Ovary (tissue), 7 donors: ENCODE measurements at regions not wholly inside any gene's neighbourhood (a gene's known extent, or its start where the extent isn't known, plus 50 kb on each side); places are given as distances from the start of the nearest gene placed in this dataset.

Source experiments
- DNase-seq, 5 donors: peaks; one replicate each; pipeline ENCODE4 v3.0.0-alpha.2; 2019 to 2020
- H3K27ac ChIP-seq, 2 donors: fragments of 200-600 bp; one replicate each; pipeline versions ENCODE4 v1.5.1 to v1.8.0; 2019 to 2022
- H3K27me3 ChIP-seq: fragments of 200-600 bp; one replicate; pipeline ENCODE4 v1.8.0; 2022
- H3K36me3 ChIP-seq: fragments of 200-600 bp; sonication (generic); one replicate; pipeline ENCODE4 v1.5.1; 2019
- H3K4me1 ChIP-seq: one replicate; pipeline ENCODE4 v1.8.1; 2013; ENCODE audit warnings: mild to moderate bottlenecking, moderate library complexity; ENCODE audit not compliant: insufficient read depth
- H3K4me3 ChIP-seq: fragments of 200-600 bp; sonication (generic); one replicate; pipeline ENCODE4 v1.5.1; 2017
- H3K9me3 ChIP-seq, 2 donors: fragments of 200-600 bp in 1 of 2; sonication (generic) in 1 of 2; one replicate each; pipeline versions ENCODE4 v1.5.1 to v1.8.1; 2013 to 2019; ENCODE audit warnings: mild to moderate bottlenecking in 1 of 2, moderate library complexity in 1 of 2
- EP300 ChIP-seq: sonication (generic); formaldehyde crosslinking; IDR thresholded peaks from one replicate; pipeline ENCODE4 v1.6.1; 2017; ENCODE audit warnings: antibody characterized with exemption
- POLR2A ChIP-seq: fragments of 450-650 bp; IDR thresholded peaks from one replicate; pipeline ENCODE4 v1.6.1; 2017; ENCODE audit warnings: antibody characterized with exemption, mild to moderate bottlenecking, moderate library complexity
- WGBS, 3 donors: extraction: QIAGEN DNeasy Blood & Tissue Kit in 1 of 3; methylation state at CpG; one replicate each; pipeline versions ENCODE4 v1.1.5 to v1.1.7; 2013 to 2017; 5-methylcytosine and 5-hydroxymethylcytosine counted together
- intact Hi-C, 4 donors: fragments of 100-400 bp; cut with DNase I; formaldehyde crosslinking; loops; one replicate each; pipeline versions ENCODE4 v1.11.0 to v1.15.1; 2022 to 2023
- TF ChIP-seq, protein P1 (sequence below), 3 donors: fragments of 450-650 bp in 2 of 3; fragments of 200-600 bp in 1 of 3; IDR thresholded peaks; one replicate each; pipeline versions ENCODE4 v1.5.1 to v1.8.0; 2016 to 2022; ENCODE audit warnings: antibody characterized with exemption in 3 of 3, mild to moderate bottlenecking in 1 of 3
- donor health status: DM: no; HTN: no; CAD: no; lungs with moderate emphysema.
- donor health status: DM: no; HTN: no; CAD: no.
- donor health status: Bipolar disorder and iron deficiency.
- donor health status: DM: no; HTN: no; CAD: no.
- donor health status: DM: yes; HTN: yes; CAD: no.

DNA sequence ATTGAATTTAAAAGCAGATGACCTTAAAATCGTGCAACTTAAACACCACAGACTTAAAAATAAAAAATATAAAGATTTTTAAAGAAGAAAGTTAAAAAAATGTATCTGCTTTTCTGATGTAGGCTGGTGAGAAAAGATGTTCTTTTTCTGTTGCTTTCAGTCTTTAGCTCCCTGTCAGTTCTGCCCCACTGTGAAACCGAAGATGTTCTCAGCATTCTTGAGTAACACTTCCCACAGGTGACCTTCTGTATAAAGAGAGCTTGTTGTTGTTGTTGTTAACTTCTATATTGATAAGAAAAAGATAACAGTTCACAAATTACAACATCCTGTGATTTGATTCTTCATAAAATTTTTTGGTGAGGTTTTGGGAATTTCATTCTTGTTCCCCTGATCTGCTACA, 377.9 kb upstream of the RGS6 start:
- Histone ChIP-seq H3K36me3 (no peaks in the 10 kb centered on the region), H3K4me3 (no peak overlapping the region), H3K27me3 (no peaks in the 10 kb centered on the region), H3K27ac (no peak overlapping the region), H3K9me3 (no peaks in the 10 kb centered on the region), H3K4me1 (no peaks in the 10 kb centered on the region)
- WGBS, 3 donors = 56 to 77% (median 62%) methylated on average over 2 of the region's 2 CpGs
- intact Hi-C loops = no loop called here
- no peak for DNase-seq
- TF ChIP-seq, protein P1, sequence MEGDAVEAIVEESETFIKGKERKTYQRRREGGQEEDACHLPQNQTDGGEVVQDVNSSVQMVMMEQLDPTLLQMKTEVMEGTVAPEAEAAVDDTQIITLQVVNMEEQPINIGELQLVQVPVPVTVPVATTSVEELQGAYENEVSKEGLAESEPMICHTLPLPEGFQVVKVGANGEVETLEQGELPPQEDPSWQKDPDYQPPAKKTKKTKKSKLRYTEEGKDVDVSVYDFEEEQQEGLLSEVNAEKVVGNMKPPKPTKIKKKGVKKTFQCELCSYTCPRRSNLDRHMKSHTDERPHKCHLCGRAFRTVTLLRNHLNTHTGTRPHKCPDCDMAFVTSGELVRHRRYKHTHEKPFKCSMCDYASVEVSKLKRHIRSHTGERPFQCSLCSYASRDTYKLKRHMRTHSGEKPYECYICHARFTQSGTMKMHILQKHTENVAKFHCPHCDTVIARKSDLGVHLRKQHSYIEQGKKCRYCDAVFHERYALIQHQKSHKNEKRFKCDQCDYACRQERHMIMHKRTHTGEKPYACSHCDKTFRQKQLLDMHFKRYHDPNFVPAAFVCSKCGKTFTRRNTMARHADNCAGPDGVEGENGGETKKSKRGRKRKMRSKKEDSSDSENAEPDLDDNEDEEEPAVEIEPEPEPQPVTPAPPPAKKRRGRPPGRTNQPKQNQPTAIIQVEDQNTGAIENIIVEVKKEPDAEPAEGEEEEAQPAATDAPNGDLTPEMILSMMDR (IDR thresholded peaks at IDR 0.05) = no peak
- TF ChIP-seq POLR2A (no peak), EP300 (no peak)

DNA sequence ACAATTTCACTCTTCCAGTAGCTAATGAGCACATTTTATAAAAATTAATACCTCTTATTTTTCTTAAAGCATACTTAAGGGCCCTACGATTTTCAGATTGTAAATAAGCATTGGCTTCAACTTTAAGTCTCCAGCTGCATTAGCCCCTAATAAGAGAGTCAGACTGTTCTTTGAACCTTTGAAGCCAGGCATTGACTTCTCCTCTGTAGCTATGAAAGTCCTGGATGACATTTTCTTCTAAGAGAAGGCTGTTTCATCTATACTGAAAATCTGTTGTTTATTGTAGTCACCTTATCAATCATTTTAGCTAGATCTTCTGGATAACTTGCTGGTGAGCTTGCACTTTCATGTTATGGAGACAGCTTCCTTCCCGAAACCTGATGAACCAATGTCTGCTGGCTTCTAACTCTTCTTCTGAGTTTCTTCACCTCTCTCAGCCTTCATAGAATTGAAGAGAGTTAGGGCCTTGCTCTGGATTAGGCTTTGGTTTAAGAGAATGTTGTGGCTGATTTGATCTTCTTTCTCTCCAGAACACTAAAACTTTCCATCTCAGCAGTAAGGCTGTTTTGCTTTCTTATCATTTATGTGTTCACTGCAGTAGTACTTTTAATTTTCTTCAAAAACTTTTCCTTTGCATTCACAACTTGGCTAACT, 377.1 kb upstream of the RGS6 start:
- H3K4me3 ChIP-seq = no peak overlapping the region
- H3K27ac ChIP-seq = no peak overlapping the region
- H3K4me1 ChIP-seq = no peaks in the 10 kb centered on the region
- H3K27me3 ChIP-seq = no peaks in the 10 kb centered on the region
- no peak for TF ChIP-seq POLR2A
- TF ChIP-seq, protein P1 (IDR thresholded peaks at IDR 0.05) = no peak
- WGBS, 3 donors = 89 to 90% (median 89%) methylated on average over 2 of the region's 2 CpGs
- no peaks in the 10 kb centered on the region for H3K9me3 ChIP-seq
- no peak for DNase-seq
- H3K36me3 ChIP-seq = no peaks in the 10 kb centered on the region
- intact Hi-C loops = no loop called here

DNA sequence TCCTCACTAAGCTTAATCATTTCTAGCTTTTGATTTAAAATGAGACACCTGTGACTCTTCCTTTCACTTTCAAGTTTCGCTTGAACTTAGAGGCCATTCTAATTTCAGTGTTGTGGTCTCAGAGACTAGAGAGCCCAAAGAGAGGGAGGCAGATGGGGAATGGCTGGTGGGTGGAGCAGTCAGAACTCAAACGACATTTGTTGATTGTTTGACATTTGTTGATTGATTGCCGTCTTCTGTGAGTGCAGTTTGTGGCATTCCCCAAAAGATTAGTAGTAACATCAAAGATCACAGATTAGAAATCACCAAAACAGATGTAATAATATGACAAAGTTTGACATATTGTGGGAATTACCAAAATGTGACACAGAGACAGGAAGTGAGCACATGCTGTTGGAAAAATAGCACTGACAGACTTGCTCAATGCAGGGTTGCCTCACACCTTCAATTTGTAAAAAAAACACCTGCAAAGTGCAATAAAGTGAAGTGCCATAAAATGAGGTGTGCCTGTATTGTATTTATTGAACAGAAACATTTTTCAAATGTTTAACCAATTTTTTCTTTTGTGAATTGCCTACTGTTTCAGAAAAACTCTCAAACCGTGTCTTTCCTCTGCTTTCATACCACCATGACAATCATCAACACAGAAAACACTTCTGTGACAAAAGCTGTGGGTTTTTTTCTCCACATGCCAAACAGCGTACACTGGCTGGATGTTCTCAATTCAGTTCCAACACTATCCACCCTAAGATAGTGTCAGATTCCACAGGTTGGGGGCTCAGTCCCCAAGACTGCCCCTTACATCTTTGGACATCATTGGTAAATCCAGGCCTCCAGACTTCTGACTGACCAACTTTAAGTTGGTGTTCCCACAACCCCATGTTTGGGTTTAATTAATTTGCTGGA, 376.3 kb upstream of the RGS6 start:
- Histone ChIP-seq H3K9me3 (no peaks in the 10 kb centered on the region), H3K36me3 (no peaks in the 10 kb centered on the region), H3K27me3 (no peaks in the 10 kb centered on the region), H3K27ac (no peak overlapping the region), H3K4me1 (no peaks in the 10 kb centered on the region), H3K4me3 (no peak overlapping the region)
- no peak for DNase-seq
- intact Hi-C loops = no loop called here
- TF ChIP-seq POLR2A = no peak
- TF ChIP-seq EP300 = no peak
- TF ChIP-seq, protein P1 (IDR thresholded peaks at IDR 0.05) = no peak
- 75 to 78% (median 78%) methylated on average over 5 of the region's 5 CpGs for WGBS, 3 donors

DNA sequence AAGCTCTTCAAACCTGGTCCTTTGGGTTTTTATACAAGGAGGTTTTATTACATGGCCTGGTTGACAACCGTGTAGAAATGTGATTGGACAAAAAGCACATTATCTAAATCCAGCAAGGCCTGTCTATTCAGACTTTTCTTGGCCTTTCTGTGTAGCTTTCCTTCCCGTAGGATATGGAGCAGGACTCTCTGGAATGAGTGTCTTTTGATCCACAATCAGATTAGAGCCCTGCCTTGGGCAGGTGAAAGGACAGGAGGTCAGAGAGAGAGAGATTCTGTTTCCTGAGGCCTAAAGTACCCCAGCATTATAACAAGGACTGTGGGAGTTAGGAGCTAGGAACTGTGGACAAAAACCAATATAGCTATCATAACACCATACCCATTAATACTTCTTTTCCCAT, 375.5 kb upstream of the RGS6 start:
- no peaks in the 10 kb centered on the region for H3K4me1 ChIP-seq
- H3K9me3 ChIP-seq = no peaks in the 10 kb centered on the region
- 87 to 91% (median 88%) methylated on average over 2 of the region's 2 CpGs for WGBS, 3 donors
- intact Hi-C loops = no loop called here
- H3K36me3 ChIP-seq = no peaks in the 10 kb centered on the region
- no peak for DNase-seq
- H3K4me3 ChIP-seq = no peak overlapping the region
- TF ChIP-seq, protein P1 (IDR thresholded peaks at IDR 0.05) = no peak
- no peak for TF ChIP-seq EP300
- no peak for TF ChIP-seq POLR2A
- no peak overlapping the region for H3K27ac ChIP-seq
- no peaks in the 10 kb centered on the region for H3K27me3 ChIP-seq
